ENCODE measurements at regions not wholly inside any gene's neighbourhood (a gene's known extent, or its start where the extent isn't known, plus 50 kb on each side); places are given as distances from the start of the nearest gene placed in this dataset.

DNA sequence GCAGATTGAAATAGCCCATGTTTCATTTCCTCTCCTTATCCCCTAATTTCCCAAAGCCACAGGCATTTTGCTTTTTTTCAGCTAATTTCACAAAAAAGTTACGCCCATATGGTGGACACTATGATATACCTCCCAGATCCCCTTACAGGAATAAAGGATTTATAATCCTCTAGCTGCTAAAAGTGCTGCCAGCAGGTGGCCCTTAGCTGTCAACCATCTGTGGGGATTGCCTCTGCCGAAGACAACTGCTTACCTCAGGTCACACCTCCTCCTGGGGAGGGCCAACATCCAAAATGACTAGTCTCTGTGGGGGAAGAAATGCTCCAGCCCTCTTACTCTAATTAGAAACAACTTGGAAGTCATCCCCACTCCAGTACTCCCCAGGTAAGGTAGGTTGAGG lies 61.0 kb upstream of the EPB41L3 start:
- TF ChIP-seq POLR2AphosphoS5 (IDR thresholded peaks at IDR 0.05) = no peak
- TF ChIP-seq, protein P1, sequence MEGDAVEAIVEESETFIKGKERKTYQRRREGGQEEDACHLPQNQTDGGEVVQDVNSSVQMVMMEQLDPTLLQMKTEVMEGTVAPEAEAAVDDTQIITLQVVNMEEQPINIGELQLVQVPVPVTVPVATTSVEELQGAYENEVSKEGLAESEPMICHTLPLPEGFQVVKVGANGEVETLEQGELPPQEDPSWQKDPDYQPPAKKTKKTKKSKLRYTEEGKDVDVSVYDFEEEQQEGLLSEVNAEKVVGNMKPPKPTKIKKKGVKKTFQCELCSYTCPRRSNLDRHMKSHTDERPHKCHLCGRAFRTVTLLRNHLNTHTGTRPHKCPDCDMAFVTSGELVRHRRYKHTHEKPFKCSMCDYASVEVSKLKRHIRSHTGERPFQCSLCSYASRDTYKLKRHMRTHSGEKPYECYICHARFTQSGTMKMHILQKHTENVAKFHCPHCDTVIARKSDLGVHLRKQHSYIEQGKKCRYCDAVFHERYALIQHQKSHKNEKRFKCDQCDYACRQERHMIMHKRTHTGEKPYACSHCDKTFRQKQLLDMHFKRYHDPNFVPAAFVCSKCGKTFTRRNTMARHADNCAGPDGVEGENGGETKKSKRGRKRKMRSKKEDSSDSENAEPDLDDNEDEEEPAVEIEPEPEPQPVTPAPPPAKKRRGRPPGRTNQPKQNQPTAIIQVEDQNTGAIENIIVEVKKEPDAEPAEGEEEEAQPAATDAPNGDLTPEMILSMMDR (IDR thresholded peaks at IDR 0.05) = peak in 1 of 5 experiments; percentile 7

Measured in transverse colon (tissue), 4 donors.